Forelimb muscle (tissue), 1 donor: ENCODE measurements at regions not wholly inside any gene's neighbourhood (a gene's known extent, or its start where the extent isn't known, plus 50 kb on each side); places are given as distances from the start of the nearest gene placed in this dataset.

Experiments
- DNase-seq: peaks from one replicate; pipeline ENCODE4 v3.0.0-alpha.2; 2013; ENCODE audit warnings: low read depth

GRCh38 chr19:56947206-56947605 lies 106.7 kb upstream of the PEG3 start:
- DNase-seq = no peak

- DNase-seq = no peak
Observed at GRCh38 chr19:56949626-56950025, 109.1 kb upstream of the PEG3 start.

DNA sequence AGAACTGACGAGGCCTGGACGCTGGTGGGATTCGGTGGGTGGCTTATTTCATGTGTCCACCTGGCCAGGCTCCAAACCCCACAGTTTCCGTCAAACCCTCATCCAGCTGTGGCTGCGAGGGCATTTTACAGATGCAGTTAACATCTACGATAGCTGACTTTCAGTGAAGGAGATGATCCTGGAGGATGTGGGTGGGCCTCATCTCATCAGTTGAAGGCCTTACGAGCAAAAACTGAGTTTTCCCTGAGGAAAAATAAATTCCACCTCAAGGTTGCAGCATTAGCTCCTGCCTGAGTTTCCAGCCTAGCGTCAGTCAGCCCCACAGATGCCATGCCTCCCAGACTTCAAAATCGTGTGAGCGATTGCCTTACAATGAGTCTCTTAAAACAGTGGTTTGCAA lies 111.1 kb upstream of the PEG3 start:
- no peak for DNase-seq

- DNase-seq = no peak
Observed at GRCh38 chr19:56953470-56953869, 112.9 kb upstream of the PEG3 start.

GRCh38 chr19:56955637-56956216 lies 115.2 kb upstream of the PEG3 start:
- DNase-seq = no peak

- DNase-seq = no peak
Observed at GRCh38 chr19:56956503-56957226, 116.1 kb upstream of the PEG3 start.

DNA sequence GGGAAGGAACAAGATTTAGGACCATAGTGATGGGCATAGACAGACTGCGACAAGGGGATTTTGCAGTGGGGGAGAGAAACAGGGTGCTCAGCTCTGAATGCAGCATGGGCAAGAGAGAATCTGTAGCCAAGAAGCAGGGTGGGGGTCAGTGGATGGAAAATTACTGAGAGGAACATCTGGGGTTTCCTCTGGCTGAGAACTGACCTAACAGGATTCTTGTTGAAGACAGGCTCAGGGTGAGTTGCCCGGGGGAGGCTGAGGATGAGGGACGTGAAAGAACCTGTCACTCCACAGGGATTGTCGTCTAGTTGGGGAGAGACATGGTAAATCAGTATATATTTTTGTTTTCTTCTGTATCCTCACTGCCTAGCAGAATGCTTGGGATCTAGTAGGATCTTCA lies 118.7 kb upstream of the PEG3 start:
- DNase-seq = no peak

- no peak for DNase-seq
Observed at GRCh38 chr19:56960959-56961543, 120.5 kb upstream of the PEG3 start.

GRCh38 chr19:56964410-56964920 lies 123.9 kb upstream of the PEG3 start:
- DNase-seq = no peak

DNA sequence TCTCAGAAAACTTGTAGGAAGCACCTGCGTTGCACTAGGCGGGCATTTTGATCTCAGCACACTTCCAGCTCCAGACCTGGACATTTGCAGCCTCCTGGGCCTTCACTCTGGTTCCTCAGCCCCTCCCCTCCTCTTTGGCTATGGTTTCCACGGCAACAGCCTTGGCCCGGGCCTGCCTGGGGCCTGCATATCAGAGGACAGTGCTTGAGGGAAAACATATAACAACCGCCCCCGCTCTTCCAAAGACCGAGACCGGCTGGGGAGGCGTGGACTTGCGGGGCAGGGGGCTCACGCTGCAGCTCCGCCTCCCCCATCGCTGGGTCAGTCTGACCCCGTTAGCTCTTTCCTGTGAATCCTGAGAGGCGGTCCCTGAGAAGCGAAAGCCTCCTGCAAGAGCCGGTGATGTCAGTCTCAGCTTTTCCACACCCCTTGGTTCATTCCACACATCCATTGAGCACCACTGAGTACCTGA lies 125.7 kb upstream of the PEG3 start:
- no peak for DNase-seq

GRCh38 chr19:56966697-56967299 lies 126.3 kb upstream of the PEG3 start:
- no peak for DNase-seq

- DNase-seq = no peak
Observed at GRCh38 chr19:56969156-56969555, 128.6 kb upstream of the PEG3 start.

- no peak for DNase-seq
Observed at GRCh38 chr19:56969759-56970178, 129.2 kb upstream of the PEG3 start.

GRCh38 chr19:56971230-56971629 lies 130.7 kb upstream of the PEG3 start:
- no peak for DNase-seq

GRCh38 chr19:56972291-56972841 lies 131.8 kb upstream of the PEG3 start:
- DNase-seq = no peak

DNA sequence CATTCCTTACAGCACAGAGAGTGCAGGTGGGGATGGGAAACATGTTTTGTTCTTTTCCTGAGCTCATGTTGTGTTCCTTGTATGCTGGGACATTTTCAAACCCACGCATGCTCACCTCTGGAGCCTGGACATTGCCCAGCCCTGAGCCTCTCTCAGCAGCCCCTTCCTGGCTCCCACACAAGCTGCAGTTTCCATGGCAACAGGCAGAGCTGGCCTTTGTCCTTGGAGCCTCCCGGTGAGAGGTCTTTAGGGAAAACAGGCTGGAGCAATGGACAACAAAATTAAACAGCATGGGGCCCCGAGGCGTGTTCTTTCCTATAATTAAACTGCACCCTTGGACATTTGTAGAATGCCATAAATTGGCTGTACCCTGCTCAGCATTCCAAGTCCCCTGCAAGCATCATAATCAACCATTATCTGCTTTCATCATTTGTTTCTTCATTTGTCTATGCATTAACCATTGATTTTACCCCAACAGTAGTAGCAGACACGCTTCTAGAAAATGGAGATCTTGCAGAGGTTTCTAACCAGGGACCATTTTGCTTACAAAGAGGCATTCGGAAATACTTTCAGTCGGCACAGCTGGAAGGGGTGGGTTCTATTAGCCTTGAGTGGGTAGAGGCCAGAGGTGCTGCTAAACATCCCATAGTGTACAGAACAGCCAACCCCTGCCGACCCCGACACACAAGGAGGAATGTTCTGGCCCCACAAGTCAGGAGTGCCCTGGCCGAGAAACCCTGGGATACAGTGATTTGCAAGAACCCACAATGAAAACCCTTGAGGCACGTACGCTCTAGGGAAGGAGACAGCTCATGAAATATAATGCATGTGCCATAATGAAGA lies 133.4 kb upstream of the PEG3 start:
- DNase-seq = no peak

DNA sequence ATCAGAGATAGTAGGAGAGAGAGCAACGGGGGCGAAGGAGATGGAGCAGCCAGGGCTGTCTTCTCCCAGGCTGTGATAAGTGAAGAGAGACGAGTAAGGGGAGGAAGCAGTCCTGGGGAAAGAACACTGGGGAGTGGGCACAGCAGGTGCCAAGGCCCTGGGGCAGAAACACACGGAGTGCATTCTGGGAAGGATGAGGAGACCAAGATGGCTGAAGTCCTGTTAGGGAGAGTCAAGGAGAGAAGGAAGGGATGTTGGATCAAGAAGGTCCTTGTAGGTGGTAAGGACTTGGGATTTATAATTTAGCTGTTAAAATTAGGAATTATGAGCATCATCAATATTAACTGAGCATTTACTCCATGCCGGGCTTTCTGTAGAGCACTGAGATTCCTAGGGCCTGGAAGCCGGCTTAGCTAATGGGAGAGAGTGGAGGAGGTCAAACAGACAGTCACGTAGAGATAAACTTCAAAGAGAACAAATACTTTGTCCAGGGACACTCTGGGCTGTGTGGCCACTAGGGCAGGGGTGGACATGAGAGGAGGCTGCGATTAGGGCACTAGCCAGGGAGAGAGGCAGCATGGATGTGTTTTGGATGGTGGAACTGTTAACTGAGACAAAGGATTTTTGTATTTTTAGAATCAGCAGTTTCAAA lies 134.2 kb upstream of the PEG3 start:
- DNase-seq = no peak

- no peak for DNase-seq
Observed at GRCh38 chr19:56976300-56976699, 135.8 kb upstream of the PEG3 start.

- no peak for DNase-seq
Observed at GRCh38 chr19:56976995-56977906, 136.7 kb upstream of the PEG3 start.
